Left colon (tissue), 2 donors: ENCODE measurements at regions not wholly inside any gene's neighbourhood (a gene's known extent, or its start where the extent isn't known, plus 50 kb on each side); places are given as distances from the start of the nearest gene placed in this dataset.
"Not testable (repeated sequence)": the region's sequence is repeated elsewhere in the genome, so short reads cannot be mapped to it uniquely, and the experiment has no call there.

Source experiments
- ATAC-seq: fragments of 200-7000 bp; cut with Tn5 transposase; one replicate; pipeline ENCODE4 v1.9.1; 2020; ENCODE audit warnings: mild to moderate bottlenecking, moderate library complexity
- DNase-seq, 2 donors: peaks; one replicate each; pipeline ENCODE4 v3.0.0-alpha.2; 2020
- intact Hi-C, 2 donors: fragments of 100-400 bp; cut with DNase I in 1 of 2; cut with micrococcal nuclease in 1 of 2; formaldehyde crosslinking; loops; one replicate each; pipeline versions ENCODE4 v1.11.2 to v1.14.0; 2022; cut with DNase I, micrococcal nuclease
- donor health status: DM: no; HTN: no; CAD: no.
- donor health status: DM: yes; HTN: yes; CAD: no.

DNA sequence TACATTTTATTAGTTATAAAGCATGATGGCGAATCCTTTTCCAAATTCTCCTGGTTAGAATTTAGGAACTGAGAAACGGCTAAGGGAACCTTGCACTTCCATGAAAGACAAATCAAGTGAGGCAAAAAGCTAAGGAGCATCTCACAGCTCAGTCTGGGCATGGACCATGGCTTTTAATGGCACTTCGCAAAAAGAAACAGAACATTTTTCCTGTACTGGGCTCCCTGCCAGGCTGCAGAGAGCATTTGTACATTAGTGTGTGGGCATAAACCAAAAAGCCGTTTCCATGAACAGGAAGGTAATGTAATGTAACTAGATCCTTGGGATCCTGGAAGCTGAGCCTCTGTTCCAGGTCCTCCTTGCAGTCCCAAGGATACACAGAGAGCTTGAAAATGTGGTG is 354.2 kb downstream of the MRPS30 start:
- no peak for DNase-seq
- intact Hi-C loops, result no loop called here
- no peak for ATAC-seq

DNA sequence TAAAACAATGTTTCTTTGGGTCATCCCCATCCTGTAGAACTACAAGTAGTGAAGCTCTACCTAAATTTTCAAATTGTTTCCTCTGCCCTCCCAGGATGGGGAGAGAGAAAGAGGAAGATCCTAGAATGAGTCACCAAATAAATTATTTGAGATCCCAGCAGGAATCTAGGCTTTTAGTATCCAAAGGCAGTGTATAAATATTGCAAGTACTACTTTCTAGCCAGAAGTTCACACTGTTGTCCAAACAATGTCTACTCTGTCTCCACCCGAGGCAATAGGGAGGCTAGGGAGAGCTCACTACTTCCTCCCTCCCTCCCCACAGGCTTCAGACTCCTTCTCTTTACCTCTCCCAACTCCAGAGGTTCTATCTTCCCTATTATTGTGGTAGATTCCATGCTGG is 362.8 kb downstream of the MRPS30 start:
- DNase-seq (no peak), ATAC-seq (no peak)
- intact Hi-C loops, result no loop called here

DNA sequence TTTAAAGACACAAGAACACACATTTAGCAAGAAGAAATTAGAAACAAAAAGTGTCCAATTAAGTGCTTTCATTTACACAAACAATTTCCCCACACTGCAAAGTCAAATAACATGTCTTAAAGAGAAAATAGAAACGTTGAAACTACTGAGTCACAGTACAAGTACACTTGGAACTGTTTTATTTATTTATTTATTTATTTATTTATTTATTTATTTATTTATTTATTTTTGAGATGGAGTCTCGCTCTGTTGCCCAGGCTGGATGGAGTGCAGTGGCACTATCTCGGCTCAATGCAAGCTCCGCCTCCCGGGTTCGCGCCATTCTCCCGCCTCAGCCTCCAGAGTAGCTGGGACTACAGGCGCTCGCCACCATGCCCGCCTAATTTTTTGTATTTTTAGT is 363.9 kb downstream of the MRPS30 start:
- ATAC-seq, intact Hi-C loops, DNase-seq: not testable (repeated sequence)

DNA sequence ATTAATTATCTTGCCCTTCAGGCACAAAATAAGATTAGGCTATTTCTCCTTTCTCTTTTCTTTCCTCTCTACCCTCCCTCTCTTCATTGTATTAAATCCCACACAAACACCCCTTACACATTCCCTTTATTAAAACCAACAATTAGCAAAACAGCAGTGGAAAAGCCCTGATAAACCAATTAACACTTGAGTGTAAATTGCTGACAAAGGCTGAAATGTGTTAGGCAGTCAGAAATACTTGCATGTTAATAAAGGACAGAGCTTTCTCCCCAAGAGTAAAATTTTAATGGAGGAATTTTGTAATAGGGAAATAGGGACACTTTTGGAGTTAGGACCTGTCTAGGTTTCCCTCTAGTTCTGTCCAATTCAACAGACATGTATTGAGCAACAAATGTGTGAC is 370.9 kb downstream of the MRPS30 start:
- intact Hi-C loops, result no loop called here
- no peak for ATAC-seq
- no peak for DNase-seq

DNA sequence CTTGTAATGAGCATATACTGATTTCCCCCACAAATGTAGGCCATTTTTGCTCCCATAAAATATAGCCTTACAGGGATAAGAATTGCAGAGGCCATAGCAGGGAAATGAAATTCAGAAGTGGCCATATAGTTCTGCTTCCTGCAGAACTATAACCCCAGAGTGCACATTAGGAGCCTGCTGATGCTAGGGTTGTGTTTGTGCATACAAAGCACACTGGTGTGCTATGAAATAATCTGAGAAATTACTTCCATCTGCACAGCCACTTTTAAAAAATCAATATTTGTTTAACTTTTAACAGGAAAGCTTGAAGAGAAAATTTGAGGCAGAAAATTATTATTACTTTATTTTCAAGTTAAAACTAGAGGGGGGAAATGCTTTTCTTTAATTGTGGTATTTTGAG is 380.3 kb downstream of the MRPS30 start:
- ATAC-seq (no peak), DNase-seq (no peak)
- intact Hi-C loops, result no loop called here

DNA sequence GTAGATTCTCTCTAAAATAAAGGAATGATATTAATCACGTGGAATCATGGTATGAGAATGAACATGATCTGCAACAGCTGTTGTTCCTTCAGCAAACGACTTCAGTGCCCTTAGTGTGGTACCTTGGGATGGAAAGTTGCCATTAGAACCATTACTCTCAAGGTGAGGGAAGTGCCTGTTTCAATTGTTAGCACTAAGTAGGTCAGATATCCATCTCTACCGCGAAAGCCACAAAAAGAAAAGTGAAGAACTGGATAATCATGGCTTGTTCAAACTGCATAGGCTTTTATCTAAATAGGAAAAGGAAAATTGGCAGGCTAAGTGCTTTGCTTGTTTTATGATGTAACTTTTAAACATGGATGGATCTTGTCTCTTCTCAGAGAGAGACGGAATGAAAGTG is 380.7 kb downstream of the MRPS30 start:
- DNase-seq, result no peak
- intact Hi-C loops, result no loop called here
- no peak for ATAC-seq

DNA sequence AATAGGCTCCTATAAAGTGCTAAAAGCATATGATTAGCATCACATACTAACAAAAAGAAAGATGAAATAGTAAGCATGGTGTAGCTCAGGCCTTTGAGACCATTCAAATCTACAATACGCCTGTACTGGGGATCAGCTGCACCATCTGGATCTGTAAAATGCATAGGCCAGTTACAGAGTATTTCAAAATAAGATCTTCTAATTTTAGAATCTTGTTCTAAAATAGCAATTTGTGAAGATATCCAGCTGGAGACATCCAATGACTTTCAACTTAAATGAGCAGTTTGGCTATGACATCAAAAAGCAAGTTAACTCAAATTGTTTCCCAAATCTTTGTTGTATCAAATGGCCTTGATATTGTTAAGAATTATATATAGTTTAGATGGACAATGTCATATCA is 386.3 kb downstream of the MRPS30 start:
- intact Hi-C loops, result no loop called here
- no peak for DNase-seq
- no peak for ATAC-seq
